GM12878 (cell line): ENCODE measurements at regions not wholly inside any gene's neighbourhood (a gene's known extent, or its start where the extent isn't known, plus 50 kb on each side); places are given as distances from the start of the nearest gene placed in this dataset.

ENCODE experiments used
- BHLHE40 ChIP-seq, 2 experiments: fragments of 450-650 bp in 1 of 2; IDR thresholded peaks; 2 replicates each; pipeline ENCODE4 v1.6.1; 2011 to 2017; ENCODE audit warnings: low read depth in 2 of 2, borderline replicate concordance in 1 of 2, improper control_type of control experiment in 1 of 2, low read length in 1 of 2, mild to moderate bottlenecking in 1 of 2
- BMI1 ChIP-seq: fragments of 450-650 bp; IDR thresholded peaks from 2 replicates; pipeline ENCODE4 v1.6.1; 2016; ENCODE audit warnings: mild to moderate bottlenecking, moderate library complexity, borderline replicate concordance
- GABPA ChIP-seq: IDR thresholded peaks from 2 replicates; pipeline ENCODE4 v1.6.1; 2014; ENCODE audit warnings: antibody characterized with exemption, low read depth, mild to moderate bottlenecking, inconsistent platforms
- NFYA ChIP-seq: IDR thresholded peaks from 2 replicates; pipeline ENCODE4 v1.6.1; 2011; ENCODE audit warnings: low read depth, mild to moderate bottlenecking, low read length, improper control_type of control experiment, borderline replicate concordance
- NR2C2 ChIP-seq: IDR thresholded peaks from 2 replicates; pipeline ENCODE4 v1.6.1; 2011; ENCODE audit warnings: borderline replicate concordance, low read depth; ENCODE audit not compliant: control insufficient read depth, insufficient read length
- PAX8 ChIP-seq: fragments of 450-650 bp; IDR thresholded peaks from 2 replicates; pipeline ENCODE4 v1.6.1; 2017; ENCODE audit warnings: mild to moderate bottlenecking, moderate library complexity
- POLR2A ChIP-seq: IDR thresholded peaks from 2 replicates; pipeline ENCODE4 v1.6.1; 2011; ENCODE audit warnings: low read depth, mild to moderate bottlenecking, low read length
- POLR2AphosphoS5 ChIP-seq: IDR thresholded peaks from 2 replicates; pipeline ENCODE4 v1.6.1; 2011; ENCODE audit warnings: mild to moderate bottlenecking, low read length, inconsistent platforms
- SIN3A ChIP-seq: IDR thresholded peaks from 2 replicates; pipeline ENCODE4 v1.6.1; 2012; ENCODE audit warnings: low read depth, low read length, improper control_type of control experiment
- YY1 ChIP-seq: IDR thresholded peaks from 2 replicates; pipeline ENCODE4 v1.6.1; 2011; ENCODE audit warnings: low read depth, mild to moderate bottlenecking, low read length
- ZNF217 ChIP-seq: fragments of 450-650 bp; IDR thresholded peaks from 2 replicates; pipeline ENCODE4 v1.6.1; 2017; ENCODE audit warnings: antibody characterized with exemption, mild to moderate bottlenecking
- ZNF384 ChIP-seq: IDR thresholded peaks from 2 replicates; pipeline ENCODE4 v1.6.1; 2012; ENCODE audit warnings: low read depth, mild to moderate bottlenecking, low read length, improper control_type of control experiment, borderline replicate concordance
- TF ChIP-seq, protein P1 (sequence below), 3 experiments: IDR thresholded peaks in 2 of 3; conservative IDR thresholded peaks in 1 of 3; 2 replicates each; pipeline ENCODE4 v1.5.1; 2011; ENCODE audit warnings: low read depth in 3 of 3, low read length in 3 of 3, mild to moderate bottlenecking in 3 of 3, control low read depth in 2 of 3, moderate library complexity in 2 of 3, inconsistent platforms in 1 of 3, mixed read lengths in 1 of 3; ENCODE audit not compliant: control insufficient read depth in 2 of 3, insufficient read depth in 1 of 3; ENCODE audit errors: extremely low read depth in 1 of 3

DNA sequence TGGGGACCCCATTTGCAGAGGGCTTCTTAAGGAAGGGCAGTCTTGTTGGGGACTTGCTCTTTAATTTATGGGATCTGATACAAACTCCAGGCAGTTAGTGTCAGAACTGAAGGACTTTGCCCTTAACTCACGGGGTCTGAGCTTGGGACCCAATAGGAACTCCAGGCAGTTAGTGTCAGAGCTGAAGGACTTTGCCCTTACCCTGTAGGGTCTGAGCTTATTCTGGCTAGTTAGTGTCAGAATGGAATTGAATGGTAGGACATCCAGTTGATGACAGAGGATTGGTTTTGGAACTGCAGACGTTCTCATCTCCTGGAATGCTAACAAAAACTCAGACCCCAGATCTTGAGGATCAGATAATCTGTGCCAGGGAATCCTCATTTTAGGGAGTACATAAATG is 256.9 kb upstream of the COPS8 start:
- no peak for TF ChIP-seq POLR2A
- no peak for TF ChIP-seq ZNF217
- no peak for TF ChIP-seq NR2C2
- no peak for TF ChIP-seq GABPA
- no peak for TF ChIP-seq SIN3A
- TF ChIP-seq BHLHE40 (IDR thresholded peaks at IDR 0.05; ENCODE audit: borderline replicate concordance in 1 of 2, low read depth in 2 of 2, low read length in 1 of 2), result no peak
- TF ChIP-seq BMI1, result no peak
- TF ChIP-seq YY1, result no peak
- TF ChIP-seq, protein P1, sequence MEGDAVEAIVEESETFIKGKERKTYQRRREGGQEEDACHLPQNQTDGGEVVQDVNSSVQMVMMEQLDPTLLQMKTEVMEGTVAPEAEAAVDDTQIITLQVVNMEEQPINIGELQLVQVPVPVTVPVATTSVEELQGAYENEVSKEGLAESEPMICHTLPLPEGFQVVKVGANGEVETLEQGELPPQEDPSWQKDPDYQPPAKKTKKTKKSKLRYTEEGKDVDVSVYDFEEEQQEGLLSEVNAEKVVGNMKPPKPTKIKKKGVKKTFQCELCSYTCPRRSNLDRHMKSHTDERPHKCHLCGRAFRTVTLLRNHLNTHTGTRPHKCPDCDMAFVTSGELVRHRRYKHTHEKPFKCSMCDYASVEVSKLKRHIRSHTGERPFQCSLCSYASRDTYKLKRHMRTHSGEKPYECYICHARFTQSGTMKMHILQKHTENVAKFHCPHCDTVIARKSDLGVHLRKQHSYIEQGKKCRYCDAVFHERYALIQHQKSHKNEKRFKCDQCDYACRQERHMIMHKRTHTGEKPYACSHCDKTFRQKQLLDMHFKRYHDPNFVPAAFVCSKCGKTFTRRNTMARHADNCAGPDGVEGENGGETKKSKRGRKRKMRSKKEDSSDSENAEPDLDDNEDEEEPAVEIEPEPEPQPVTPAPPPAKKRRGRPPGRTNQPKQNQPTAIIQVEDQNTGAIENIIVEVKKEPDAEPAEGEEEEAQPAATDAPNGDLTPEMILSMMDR (IDR thresholded peaks at IDR 0.05 in 2 of 3, conservative IDR thresholded peaks at IDR 0.05 in 1 of 3; ENCODE audit: control insufficient read depth in 2 of 3, extremely low read depth in 1 of 3, insufficient read depth in 1 of 3, low read depth in 3 of 3, low read length in 3 of 3), result no peak
- no peak for TF ChIP-seq NFYA
- TF ChIP-seq POLR2AphosphoS5, result no peak
- no peak for TF ChIP-seq ZNF384
- TF ChIP-seq PAX8, result no peak
